Activated CD4-positive, alpha-beta T cell treated with anti-CD3 and anti-CD28 coated beads, Interleukin-2, Interleukin-4, amounts not matched to agents 100 ng/mL and 50 ng/mL, durations not matched to agents 16 hours and 8 hours (primary cell): ENCODE measurements at regions not wholly inside any gene's neighbourhood (a gene's known extent, or its start where the extent isn't known, plus 50 kb on each side); places are given as distances from the start of the nearest gene placed in this dataset.
"Not testable (repeated sequence)": the region's sequence is repeated elsewhere in the genome, so short reads cannot be mapped to it uniquely, and the experiment has no call there.

Source experiments
- DNase-seq: peaks from one replicate; pipeline ENCODE4 v3.0.0-alpha.2; 2020; ENCODE audit warnings: low spot score

- no peak for DNase-seq
Measured at GRCh38 chr4:19512086-19512485, 739.6 kb upstream of the SLIT2 start.

- DNase-seq = no peak
Measured at GRCh38 chr4:19510993-19511392, 740.7 kb upstream of the SLIT2 start.

- DNase-seq = no peak
Measured at GRCh38 chr4:19508442-19508841, 743.3 kb upstream of the SLIT2 start.

- DNase-seq = no peak
Measured at GRCh38 chr4:19497705-19498104, 754.0 kb upstream of the SLIT2 start.

- no peak for DNase-seq
Measured at GRCh38 chr4:19496756-19497155, 754.9 kb upstream of the SLIT2 start.

- DNase-seq = no peak
Measured at GRCh38 chr4:19494961-19495360, 756.7 kb upstream of the SLIT2 start.

GRCh38 chr4:19492606-19493005 lies 759.1 kb upstream of the SLIT2 start:
- DNase-seq = no peak

GRCh38 chr4:19486400-19486799 lies 765.3 kb upstream of the SLIT2 start:
- DNase-seq = no peak

GRCh38 chr4:19478791-19479190 lies 772.9 kb upstream of the SLIT2 start:
- no peak for DNase-seq

GRCh38 chr4:19473569-19473968 lies 778.1 kb upstream of the SLIT2 start:
- no peak for DNase-seq

- no peak for DNase-seq
Measured at GRCh38 chr4:19472666-19473065, 779.0 kb upstream of the SLIT2 start.

GRCh38 chr4:19470001-19470400 lies 781.7 kb upstream of the SLIT2 start:
- DNase-seq = not testable (repeated sequence)

- DNase-seq = no peak
Measured at GRCh38 chr4:19462117-19462516, 789.6 kb upstream of the SLIT2 start.

GRCh38 chr4:19455850-19456602 lies 795.7 kb upstream of the SLIT2 start:
- no peak for DNase-seq

GRCh38 chr4:19455196-19455595 lies 796.5 kb upstream of the SLIT2 start:
- DNase-seq = no peak

- no peak for DNase-seq
Measured at GRCh38 chr4:19438233-19438632, 813.5 kb upstream of the SLIT2 start.

GRCh38 chr4:19437008-19437407 lies 814.7 kb upstream of the SLIT2 start:
- DNase-seq = no peak

GRCh38 chr4:19429684-19430083 lies 822.0 kb upstream of the SLIT2 start:
- no peak for DNase-seq

- no peak for DNase-seq
Measured at GRCh38 chr4:19425146-19425545, 826.6 kb upstream of the SLIT2 start.

GRCh38 chr4:19417256-19417655 lies 834.4 kb upstream of the SLIT2 start:
- DNase-seq = no peak

GRCh38 chr4:19416146-19416545 lies 835.6 kb upstream of the SLIT2 start:
- no peak for DNase-seq

GRCh38 chr4:19408490-19408889 lies 843.2 kb upstream of the SLIT2 start:
- no peak for DNase-seq

- no peak for DNase-seq
Measured at GRCh38 chr4:19406789-19407188, 844.9 kb upstream of the SLIT2 start.

GRCh38 chr4:19403786-19404370 lies 847.8 kb upstream of the SLIT2 start:
- no peak for DNase-seq
